HepG2 (cell line): ENCODE measurements at regions not wholly inside any gene's neighbourhood (a gene's known extent, or its start where the extent isn't known, plus 50 kb on each side); places are given as distances from the start of the nearest gene placed in this dataset.

Experiments
- ATAC-seq: fragments of 200-7000 bp; cut with Tn5 transposase; 3 replicates; pipeline ENCODE4 v1.9.1; 2020; ENCODE audit warnings: mild to moderate bottlenecking, moderate library complexity
- BruUV-seq: library from RNA; stranded (reverse); fragments of 400-500 nt; replicated peaks from 2 replicates; lab custom pipeline; 2021; lab: Mats Ljungman, UMichigan
- CTCF ChIA-PET: fragments of 300-600 bp; formaldehyde crosslinking; extraction: SDS; loops from one replicate; lab custom pipeline; 2021; ENCODE audit warnings: low total read pairs, inconsistent platforms, low intra/inter-chr PET ratio; lab: Yijun Ruan, JAX
- POLR2A ChIA-PET: fragments of 350-600 bp; sonication (Branson Sonifier 250); formaldehyde crosslinking; loops from one replicate; lab custom pipeline; 2020; ENCODE audit warnings: antibody characterized with exemption, inconsistent platforms; lab: Yijun Ruan, JAX
- DNase-seq: peaks from one replicate; pipeline ENCODE4 v3.0.0-alpha.2; 2015; ENCODE audit warnings: low spot score
- FAIRE-seq: peaks from 3 replicates; lab custom pipeline; 2011; peaks lifted over from hg19 to GRCh38; lab: Jason Lieb, UNC
- H2AFZ ChIP-seq: one replicate; pipeline ENCODE4 v1.6.1; 2011; ENCODE audit warnings: low read length, inconsistent platforms
- H3K27ac ChIP-seq: fragments of 300-600 bp; 3 replicates; pipeline ENCODE4 v1.8.0; 2011; ENCODE audit warnings: mixed run types, mild to moderate bottlenecking, mixed read lengths, low read length, inconsistent platforms; ENCODE audit not compliant: insufficient read depth; ENCODE audit errors: extremely low read length
- H3K27me3 ChIP-seq, 2 experiments: fragments of 200-600 bp in 1 of 2; 2 replicates in 1 of 2; 3 replicates in 1 of 2; pipeline versions ENCODE4 v1.6.0 to v1.8.0; 2011; ENCODE audit warnings: low read length in 2 of 2, mild to moderate bottlenecking in 2 of 2, moderate library complexity in 2 of 2, inconsistent platforms in 1 of 2; ENCODE audit not compliant: insufficient read depth in 2 of 2, control insufficient read depth in 1 of 2
- H3K36me3 ChIP-seq, 2 experiments: fragments of 200-600 bp in 1 of 2; replicated peaks in 1 of 2; 2 replicates in 1 of 2; 3 replicates in 1 of 2; pipeline versions ENCODE4 v1.5.1 to v1.8.0; 2011; ENCODE audit warnings: low read length in 2 of 2, inconsistent platforms in 1 of 2; ENCODE audit not compliant: insufficient read depth in 2 of 2, control insufficient read depth in 1 of 2
- H3K4me1 ChIP-seq: 2 replicates; pipeline ENCODE4 v1.5.1; 2012; ENCODE audit warnings: low read length, inconsistent platforms; ENCODE audit not compliant: insufficient read depth
- H3K4me2 ChIP-seq: 2 replicates; pipeline ENCODE4 v1.6.0; 2011; ENCODE audit warnings: low read depth, low read length, inconsistent platforms
- H3K4me3 ChIP-seq, 3 experiments: fragments of 200-600 bp in 1 of 3; sonication (generic), shearing (Covaris generic) in 1 of 3; replicated peaks in 1 of 3; 2 replicates each; pipeline ENCODE4 v1.5.1; 2011 to 2016; ENCODE audit warnings: low read length in 3 of 3, inconsistent platforms in 2 of 3, low read depth in 2 of 3, mild to moderate bottlenecking in 2 of 3, control low read depth in 1 of 3, mixed read lengths in 1 of 3; ENCODE audit not compliant: insufficient read depth in 1 of 3
- H3K79me2 ChIP-seq: one replicate; pipeline ENCODE4 v1.6.1; 2011; ENCODE audit warnings: low read length, inconsistent platforms; ENCODE audit not compliant: insufficient read depth
- H3K9ac ChIP-seq: 2 replicates; pipeline ENCODE4 v1.6.0; 2011; ENCODE audit warnings: mild to moderate bottlenecking, low read depth, low read length, inconsistent platforms; ENCODE audit not compliant: insufficient read depth
- H3K9me3 ChIP-seq: 2 replicates; pipeline ENCODE4 v1.5.1; 2012; ENCODE audit warnings: mild to moderate bottlenecking, low read length
- H4K20me1 ChIP-seq: 2 replicates; pipeline ENCODE4 v1.6.0; 2011; ENCODE audit warnings: inconsistent platforms, mild to moderate bottlenecking, low read length, moderate library complexity; ENCODE audit not compliant: insufficient read depth
- ATF7 ChIP-seq, 2 experiments: fragments of 450-650 bp in 1 of 2; sonication (generic) in 1 of 2; formaldehyde crosslinking in 1 of 2; IDR thresholded peaks; 2 replicates each; pipeline versions ENCODE4 v1.4.0 to v1.6.1; 2016 to 2020; ENCODE audit warnings: antibody characterized with exemption in 1 of 2, mild to moderate bottlenecking in 1 of 2, missing genetic modification reagents in 1 of 2
- BRCA1 ChIP-seq: sonication (generic); formaldehyde crosslinking; IDR thresholded peaks from 2 replicates; pipeline ENCODE4 v1.4.0; 2020; ENCODE audit warnings: missing genetic modification reagents
- CREB1 ChIP-seq, 2 experiments: fragments of 450-650 bp in 1 of 2; IDR thresholded peaks; 2 replicates each; pipeline ENCODE4 v1.6.1; 2016 to 2017; ENCODE audit warnings: control low read depth in 1 of 2, mild to moderate bottlenecking in 1 of 2, missing compliant biosample characterization in 1 of 2, missing genetic modification characterization in 1 of 2
- ETV6 ChIP-seq: sonication (generic); formaldehyde crosslinking; conservative IDR thresholded peaks from 2 replicates; pipeline ENCODE4 v1.4.0; 2020; ENCODE audit warnings: missing genetic modification reagents
- GATAD2A ChIP-seq: IDR thresholded peaks from 2 replicates; pipeline ENCODE4 v1.6.1; 2016
- HNRNPK ChIP-seq: fragments of 200-400 bp; formaldehyde crosslinking; IDR thresholded peaks from 2 replicates; pipeline ENCODE4 v1.6.1; 2018; ENCODE audit warnings: low read length, low read depth, moderate library complexity, mild to moderate bottlenecking; ENCODE audit not compliant: poor library complexity, severe bottlenecking
- MIER2 ChIP-seq: IDR thresholded peaks from 2 replicates; pipeline ENCODE4 v1.6.1; 2016; ENCODE audit warnings: missing biosample characterization, missing genetic modification reagents
- MIER3 ChIP-seq: IDR thresholded peaks from 2 replicates; pipeline ENCODE4 v1.6.1; 2016; ENCODE audit warnings: missing compliant biosample characterization, borderline replicate concordance
- NR2F6 ChIP-seq, 2 experiments: IDR thresholded peaks; 2 replicates each; pipeline ENCODE4 v1.6.1; 2016; ENCODE audit warnings: antibody characterized with exemption in 1 of 2, mild to moderate bottlenecking in 1 of 2
- REST ChIP-seq, 2 experiments: IDR thresholded peaks; 2 replicates each; pipeline ENCODE4 v1.6.1; 2011 to 2012; ENCODE audit warnings: low read length in 2 of 2, borderline replicate concordance in 1 of 2, low read depth in 1 of 2, mild to moderate bottlenecking in 1 of 2, moderate library complexity in 1 of 2
- SNAPC2 ChIP-seq: sonication (generic); formaldehyde crosslinking; IDR thresholded peaks from 2 replicates; pipeline ENCODE4 v1.8.1; 2022; ENCODE audit warnings: mild to moderate bottlenecking, missing genetic modification reagents
- SP4 ChIP-seq: sonication (generic); formaldehyde crosslinking; IDR thresholded peaks from 2 replicates; pipeline ENCODE4 v1.8.1; 2023; ENCODE audit warnings: mild to moderate bottlenecking, missing genetic modification reagents
- ZFP41 ChIP-seq: sonication (generic); formaldehyde crosslinking; IDR thresholded peaks from 2 replicates; pipeline ENCODE4 v1.4.0; 2020; ENCODE audit warnings: mild to moderate bottlenecking, missing genetic modification reagents, borderline replicate concordance
- ZNF12 ChIP-seq: sonication (generic); formaldehyde crosslinking; IDR thresholded peaks from 2 replicates; pipeline ENCODE4 v1.5.0; 2020; ENCODE audit warnings: missing genetic modification reagents
- ZNF773 ChIP-seq: sonication (generic); formaldehyde crosslinking; IDR thresholded peaks from 2 replicates; pipeline ENCODE4 v1.4.0; 2020; ENCODE audit warnings: missing genetic modification reagents, borderline replicate concordance
- WGBS: methylation state at CpG from one replicate; pipeline ENCODE4 v1.1.6; 2017; ENCODE audit warnings: low lambda C conversion rate; 5-methylcytosine and 5-hydroxymethylcytosine counted together
- in situ Hi-C: cut with HindIII; loops from 2 replicates; pipeline ENCODE4 v1.10.0; 2017; ENCODE audit warnings: low pct_unique_long_range_greater_than_20kb; ENCODE audit not compliant: extremely low pct_ligation_motif_present
- intact Hi-C: fragments of 100-400 bp; cut with micrococcal nuclease; formaldehyde crosslinking; loops from one replicate; pipeline ENCODE4 v1.10.0; 2022; ENCODE audit not compliant: unreplicated experiment

GRCh38 chr2:209230560-209230959, 193.3 kb upstream of the MAP2 start:
- ATAC-seq: no peak
- no peak overlapping the region for H3K4me2 ChIP-seq
- DNase-seq: no peak
- no peaks in the 10 kb centered on the region for H3K4me1 ChIP-seq
- no peaks in the 10 kb centered on the region for H3K27me3 ChIP-seq
- H3K36me3 ChIP-seq: no peaks in the 10 kb centered on the region
- no peak overlapping the region for H3K9ac ChIP-seq
- in situ Hi-C loops: no loop called here
- 2% methylated on average over 2 of the region's 2 CpGs for WGBS
- ChIA-PET CTCF (no interaction called here), POLR2A (no interaction called here)
- H3K4me3 ChIP-seq: no peak overlapping the region
- TF ChIP-seq HNRNPK (no peak), ATF7 (IDR thresholded peaks at IDR 0.05) (peak; percentile 56), ATF7 (CRISPR knock-in tag; IDR thresholded peaks at IDR 0.05) (no peak), CREB1 (IDR thresholded peaks at IDR 0.05) (peak; percentile 91), CREB1 (CRISPR knock-in tag; IDR thresholded peaks at IDR 0.05) (no peak), BRCA1 (no peak), NR2F6 (IDR thresholded peaks at IDR 0.05) (no peak), NR2F6 (CRISPR knock-in tag; IDR thresholded peaks at IDR 0.05) (no peak), ZNF12 (no peak), ETV6 (CRISPR knock-in tag) (no peak), GATAD2A (CRISPR knock-in tag) (no peak), MIER3 (CRISPR knock-in tag) (no peak), ZNF773 (CRISPR knock-in tag) (no peak), SP4 (CRISPR knock-in tag) (no peak)
- H4K20me1 ChIP-seq: no peaks in the 10 kb centered on the region
- H3K9me3 ChIP-seq: no peaks in the 10 kb centered on the region
- H3K79me2 ChIP-seq: no peaks in the 10 kb centered on the region
- no peak overlapping the region for H2AFZ ChIP-seq
- intact Hi-C loops: no loop called here
- BruUV-seq: no TSS peak
- H3K27ac ChIP-seq: no peak overlapping the region
- FAIRE-seq: no peak

GRCh38 chr2:209236377-209236776, 187.5 kb upstream of the MAP2 start:
- BruUV-seq: no TSS peak
- H3K79me2 ChIP-seq: no peaks in the 10 kb centered on the region
- WGBS: 2% methylated on average over 2 of the region's 2 CpGs
- no peaks in the 10 kb centered on the region for H3K36me3 ChIP-seq
- no peak for ATAC-seq
- ChIA-PET POLR2A (no interaction called here), CTCF (no interaction called here)
- H3K9ac ChIP-seq: no peak overlapping the region
- peaks cover 4% of the 10 kb centered on the region; the same call in 1 of the 2 replicates for H3K9me3 ChIP-seq
- H3K4me2 ChIP-seq: no peak overlapping the region
- no peaks in the 10 kb centered on the region for H4K20me1 ChIP-seq
- no peak overlapping the region for H2AFZ ChIP-seq
- intact Hi-C loops (no loop called here), in situ Hi-C loops (no loop called here)
- H3K27me3 ChIP-seq: no peaks in the 10 kb centered on the region
- DNase-seq: no peak
- TF ChIP-seq SNAPC2 (CRISPR knock-in tag) (no peak), REST (IDR thresholded peaks at IDR 0.05; ENCODE audit: borderline replicate concordance in 1 of 2, low read depth in 1 of 2, low read length in 2 of 2) (peak; percentile 16 to 89), ZFP41 (CRISPR knock-in tag) (no peak), MIER2 (peak; percentile 72)
- H3K27ac ChIP-seq: no peak overlapping the region
- H3K4me3 ChIP-seq: no peak overlapping the region
- no peaks in the 10 kb centered on the region for H3K4me1 ChIP-seq
- FAIRE-seq: no peak
